ENCODE measurements at regions not wholly inside any gene's neighbourhood (a gene's known extent, or its start where the extent isn't known, plus 50 kb on each side); places are given as distances from the start of the nearest gene placed in this dataset.

DNA sequence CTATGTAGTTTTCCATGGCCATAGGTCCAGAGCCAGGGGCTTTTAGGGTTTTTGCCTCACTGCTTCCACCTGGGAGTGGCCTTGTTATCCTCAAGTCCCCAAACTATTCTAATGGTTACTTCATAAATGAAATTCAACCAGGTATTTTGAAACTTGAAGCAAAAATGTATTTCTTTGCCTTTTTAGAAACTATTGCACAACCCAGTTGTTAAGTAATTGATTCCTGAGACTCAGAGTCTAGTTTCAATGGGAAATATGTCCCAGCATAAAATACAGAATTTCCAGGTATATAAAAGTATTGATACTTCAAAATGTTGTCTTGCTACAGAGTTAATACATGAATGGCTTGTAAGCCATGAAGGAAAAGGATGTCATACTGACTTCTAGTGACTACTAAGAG, 456.2 kb upstream of the DAB2 start:
- Histone ChIP-seq H3K9ac (ENCODE audit: low read depth, low read length) (no peak overlapping the region), H3K9me3 (ENCODE audit: insufficient read depth, low read depth, low read length) (no peaks in the 10 kb centered on the region), H3K4me3 (ENCODE audit: low read length) (no peak overlapping the region), H3K4me1 (ENCODE audit: insufficient read depth, low read length) (no peaks in the 10 kb centered on the region), H3K36me3 (ENCODE audit: insufficient read depth, low read length) (no peaks in the 10 kb centered on the region), H3K27ac (ENCODE audit: low read depth, low read length) (no peak overlapping the region), H3K27me3 (ENCODE audit: insufficient read depth, low read length) (no peaks in the 10 kb centered on the region)

GRCh38 chr5:39877479-39877878, 452.7 kb upstream of the DAB2 start:
- H3K4me3 ChIP-seq (ENCODE audit: low read length): no peak overlapping the region
- H3K9me3 ChIP-seq (ENCODE audit: insufficient read depth, low read depth, low read length): no peaks in the 10 kb centered on the region
- no peaks in the 10 kb centered on the region for H3K4me1 ChIP-seq (ENCODE audit: insufficient read depth, low read length)
- H3K27ac ChIP-seq (ENCODE audit: low read depth, low read length): no peak overlapping the region
- H3K9ac ChIP-seq (ENCODE audit: low read depth, low read length): no peak overlapping the region
- no peaks in the 10 kb centered on the region for H3K27me3 ChIP-seq (ENCODE audit: insufficient read depth, low read length)
- no peaks in the 10 kb centered on the region for H3K36me3 ChIP-seq (ENCODE audit: insufficient read depth, low read length)
- WGBS: 93% methylated on average over 3 of the region's 3 CpGs

DNA sequence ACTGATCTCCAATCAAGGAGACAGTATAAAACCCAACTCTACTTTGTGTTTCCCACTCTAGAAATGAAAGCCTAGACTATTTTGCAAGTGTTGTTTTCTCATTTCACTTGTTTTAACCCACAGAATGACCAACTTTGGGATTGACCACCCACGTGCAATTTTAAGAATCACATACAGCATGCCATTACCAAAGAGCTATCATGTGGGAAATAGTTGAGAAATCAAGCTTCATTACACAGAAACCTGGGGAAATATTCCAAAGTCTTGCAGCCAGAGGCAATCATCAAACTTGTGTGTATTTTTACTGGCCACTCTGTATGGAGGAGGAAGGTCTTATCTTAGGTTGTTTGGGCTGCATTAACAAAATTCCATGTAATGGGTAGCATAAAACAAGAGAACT, 451.4 kb upstream of the DAB2 start:
- Histone ChIP-seq H3K4me1 (ENCODE audit: insufficient read depth, low read length) (no peaks in the 10 kb centered on the region), H3K9me3 (ENCODE audit: insufficient read depth, low read depth, low read length) (no peaks in the 10 kb centered on the region), H3K27me3 (ENCODE audit: insufficient read depth, low read length) (no peaks in the 10 kb centered on the region), H3K4me3 (ENCODE audit: low read length) (no peak overlapping the region), H3K27ac (ENCODE audit: low read depth, low read length) (no peak overlapping the region), H3K36me3 (ENCODE audit: insufficient read depth, low read length) (no peaks in the 10 kb centered on the region), H3K9ac (ENCODE audit: low read depth, low read length) (no peak overlapping the region)
- WGBS: 86% methylated on average over 1 of the region's 1 CpG

GRCh38 chr5:39870137-39870536, 445.4 kb upstream of the DAB2 start:
- Histone ChIP-seq H3K4me3 (ENCODE audit: low read length) (no peak overlapping the region), H3K9ac (ENCODE audit: low read depth, low read length) (no peak overlapping the region)

GRCh38 chr5:39869396-39869795, 444.6 kb upstream of the DAB2 start:
- no peaks in the 10 kb centered on the region for H3K36me3 ChIP-seq (ENCODE audit: insufficient read depth, low read length)
- no peak overlapping the region for H3K27ac ChIP-seq (ENCODE audit: low read depth, low read length)
- H3K9ac ChIP-seq (ENCODE audit: low read depth, low read length): no peak overlapping the region
- peaks cover 11% of the 10 kb centered on the region; the same call in 1 of the 2 replicates for H3K9me3 ChIP-seq (ENCODE audit: insufficient read depth, low read depth, low read length)
- H3K27me3 ChIP-seq (ENCODE audit: insufficient read depth, low read length): no peaks in the 10 kb centered on the region
- WGBS: 88% methylated on average over 1 of the region's 1 CpG
- no peaks in the 10 kb centered on the region for H3K4me1 ChIP-seq (ENCODE audit: insufficient read depth, low read length)
- H3K4me3 ChIP-seq (ENCODE audit: low read length): no peak overlapping the region

More at GRCh38 chr5:39870137-39870536, 445.4 kb upstream of the DAB2 start:
- H3K4me1 ChIP-seq (ENCODE audit: insufficient read depth, low read length): no peaks in the 10 kb centered on the region
- no peaks in the 10 kb centered on the region for H3K36me3 ChIP-seq (ENCODE audit: insufficient read depth, low read length)
- H3K9me3 ChIP-seq (ENCODE audit: insufficient read depth, low read depth, low read length): peaks cover 11% of the 10 kb centered on the region; the same call in 1 of the 2 replicates
- no peak overlapping the region for H3K27ac ChIP-seq (ENCODE audit: low read depth, low read length)
- no peaks in the 10 kb centered on the region for H3K27me3 ChIP-seq (ENCODE audit: insufficient read depth, low read length)

GRCh38 chr5:39867923-39868322, 443.1 kb upstream of the DAB2 start:
- Histone ChIP-seq H3K9me3 (ENCODE audit: insufficient read depth, low read depth, low read length) (peaks cover 11% of the 10 kb centered on the region; the same call in 1 of the 2 replicates), H3K27ac (ENCODE audit: low read depth, low read length) (no peak overlapping the region), H3K27me3 (ENCODE audit: insufficient read depth, low read length) (no peaks in the 10 kb centered on the region), H3K4me1 (ENCODE audit: insufficient read depth, low read length) (no peaks in the 10 kb centered on the region), H3K4me3 (ENCODE audit: low read length) (no peak overlapping the region), H3K9ac (ENCODE audit: low read depth, low read length) (no peak overlapping the region), H3K36me3 (ENCODE audit: insufficient read depth, low read length) (no peaks in the 10 kb centered on the region)

DNA sequence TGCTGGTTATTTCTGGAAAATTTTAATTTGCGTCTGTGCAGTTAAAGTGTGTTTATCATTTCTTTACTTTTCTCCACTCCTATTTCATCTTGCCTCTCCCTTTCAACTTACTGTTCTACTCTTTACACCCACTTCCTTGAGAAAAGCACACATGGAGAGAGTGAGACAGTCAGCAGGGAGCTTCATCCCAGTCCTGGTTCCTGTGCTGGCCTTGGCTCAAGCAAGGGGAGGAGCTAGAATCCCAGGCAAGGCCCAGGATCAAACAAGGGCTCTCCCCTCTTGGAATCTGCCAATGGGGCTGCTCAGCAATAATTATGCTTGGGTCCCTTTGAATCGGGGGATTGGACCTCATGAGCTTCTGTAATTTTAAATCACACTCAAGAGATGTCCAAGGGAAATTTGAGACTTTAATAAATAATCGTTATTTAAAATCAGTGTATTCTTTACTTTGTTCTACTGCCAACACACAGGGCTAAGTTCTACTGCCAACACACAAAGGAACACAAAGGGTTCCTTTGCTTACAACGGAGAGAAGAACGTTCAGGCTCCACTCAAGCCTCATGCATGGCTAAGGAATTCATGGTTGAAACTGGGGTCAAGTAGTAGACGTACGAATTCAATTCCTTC, 439.3 kb upstream of the DAB2 start:
- H3K36me3 ChIP-seq (ENCODE audit: insufficient read depth, low read length): no peaks in the 10 kb centered on the region
- no peak overlapping the region for H3K4me3 ChIP-seq (ENCODE audit: low read length)
- H3K27me3 ChIP-seq (ENCODE audit: insufficient read depth, low read length): no peaks in the 10 kb centered on the region
- 93% methylated on average over 6 of the region's 7 CpGs for WGBS
- H3K27ac ChIP-seq (ENCODE audit: low read depth, low read length): no peak overlapping the region
- H3K9ac ChIP-seq (ENCODE audit: low read depth, low read length): no peak overlapping the region
- no peaks in the 10 kb centered on the region for H3K4me1 ChIP-seq (ENCODE audit: insufficient read depth, low read length)
- H3K9me3 ChIP-seq (ENCODE audit: insufficient read depth, low read depth, low read length): no peaks in the 10 kb centered on the region

- H3K9ac ChIP-seq (ENCODE audit: low read depth, low read length): no peak overlapping the region
- WGBS: 100% methylated on average over 2 of the region's 3 CpGs
Observed at GRCh38 chr5:39857041-39857440, 432.3 kb upstream of the DAB2 start.

GRCh38 chr5:39854771-39855410, 430.1 kb upstream of the DAB2 start:
- Histone ChIP-seq H3K36me3 (ENCODE audit: insufficient read depth, low read length) (no peaks in the 10 kb centered on the region), H3K9ac (ENCODE audit: low read depth, low read length) (no peak overlapping the region), H3K9me3 (ENCODE audit: insufficient read depth, low read depth, low read length) (no peaks in the 10 kb centered on the region), H3K27me3 (ENCODE audit: insufficient read depth, low read length) (no peaks in the 10 kb centered on the region), H3K4me3 (ENCODE audit: low read length) (no peak overlapping the region), H3K4me1 (ENCODE audit: insufficient read depth, low read length) (no peaks in the 10 kb centered on the region), H3K27ac (ENCODE audit: low read depth, low read length) (no peak overlapping the region)
- 100% methylated on average over 1 of the region's 2 CpGs for WGBS

More at GRCh38 chr5:39857041-39857440, 432.3 kb upstream of the DAB2 start:
- Histone ChIP-seq H3K4me1 (ENCODE audit: insufficient read depth, low read length) (no peaks in the 10 kb centered on the region), H3K4me3 (ENCODE audit: low read length) (no peak overlapping the region), H3K36me3 (ENCODE audit: insufficient read depth, low read length) (no peaks in the 10 kb centered on the region), H3K27ac (ENCODE audit: low read depth, low read length) (no peak overlapping the region), H3K9me3 (ENCODE audit: insufficient read depth, low read depth, low read length) (no peaks in the 10 kb centered on the region), H3K27me3 (ENCODE audit: insufficient read depth, low read length) (no peaks in the 10 kb centered on the region)

DNA sequence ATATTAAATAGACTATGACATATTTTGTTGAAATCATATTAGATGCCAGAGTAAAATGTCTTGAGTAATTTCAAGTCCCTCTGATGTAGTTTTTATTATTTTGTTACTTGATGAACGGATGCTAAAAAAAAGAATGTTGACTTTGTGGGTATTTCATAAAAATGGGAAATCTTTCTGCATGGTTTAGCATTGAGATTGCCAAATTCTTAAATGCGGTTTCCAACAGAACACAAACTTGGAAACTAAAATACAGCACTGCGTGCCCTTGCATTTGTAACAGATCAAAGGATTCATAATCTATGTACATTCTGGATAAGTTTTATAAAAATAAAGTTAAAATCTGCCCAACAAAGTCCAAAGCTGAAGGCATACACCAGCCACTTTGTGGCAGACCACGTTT, 425.5 kb upstream of the DAB2 start:
- Histone ChIP-seq H3K27me3 (ENCODE audit: insufficient read depth, low read length) (no peaks in the 10 kb centered on the region), H3K9ac (ENCODE audit: low read depth, low read length) (no peak overlapping the region), H3K36me3 (ENCODE audit: insufficient read depth, low read length) (no peaks in the 10 kb centered on the region), H3K9me3 (ENCODE audit: insufficient read depth, low read depth, low read length) (no peaks in the 10 kb centered on the region), H3K4me3 (ENCODE audit: low read length) (no peak overlapping the region), H3K27ac (ENCODE audit: low read depth, low read length) (no peak overlapping the region), H3K4me1 (ENCODE audit: insufficient read depth, low read length) (no peaks in the 10 kb centered on the region)
- WGBS: 93% methylated on average over 3 of the region's 4 CpGs

GRCh38 chr5:39846144-39846543, 421.4 kb upstream of the DAB2 start:
- no peaks in the 10 kb centered on the region for H3K9me3 ChIP-seq (ENCODE audit: insufficient read depth, low read depth, low read length)
- H3K4me3 ChIP-seq (ENCODE audit: low read length): no peak overlapping the region
- H3K4me1 ChIP-seq (ENCODE audit: insufficient read depth, low read length): no peaks in the 10 kb centered on the region
- H3K27me3 ChIP-seq (ENCODE audit: insufficient read depth, low read length): no peaks in the 10 kb centered on the region
- no peak overlapping the region for H3K27ac ChIP-seq (ENCODE audit: low read depth, low read length)
- H3K36me3 ChIP-seq (ENCODE audit: insufficient read depth, low read length): no peaks in the 10 kb centered on the region
- no peak overlapping the region for H3K9ac ChIP-seq (ENCODE audit: low read depth, low read length)

DNA sequence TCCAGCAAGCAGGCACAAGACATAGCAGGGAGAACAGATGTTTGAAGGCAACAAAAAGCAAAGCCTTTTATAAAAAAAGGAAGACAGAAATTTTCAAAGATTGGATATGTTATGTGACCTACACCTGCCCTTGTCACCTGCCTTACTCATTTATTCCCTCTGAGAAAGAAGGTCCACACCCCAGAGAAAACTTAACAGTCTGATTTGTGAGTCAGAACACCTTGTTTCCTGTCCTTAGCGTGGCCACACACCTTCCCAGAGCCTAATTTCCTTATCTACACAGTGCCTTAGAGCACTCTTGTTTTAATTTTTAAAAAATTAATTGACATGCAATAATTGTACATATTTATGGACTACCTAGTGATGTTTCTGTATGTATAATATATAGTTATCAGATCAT, 419.0 kb upstream of the DAB2 start:
- H3K9me3 ChIP-seq (ENCODE audit: insufficient read depth, low read depth, low read length): peaks cover 6% of the 10 kb centered on the region; the same call in 1 of the 2 replicates
- no peak overlapping the region for H3K9ac ChIP-seq (ENCODE audit: low read depth, low read length)
- no peaks in the 10 kb centered on the region for H3K27me3 ChIP-seq (ENCODE audit: insufficient read depth, low read length)
- 83% methylated on average over 1 of the region's 1 CpG for WGBS
- H3K4me3 ChIP-seq (ENCODE audit: low read length): no peak overlapping the region
- H3K27ac ChIP-seq (ENCODE audit: low read depth, low read length): no peak overlapping the region
- H3K4me1 ChIP-seq (ENCODE audit: insufficient read depth, low read length): no peaks in the 10 kb centered on the region
- no peaks in the 10 kb centered on the region for H3K36me3 ChIP-seq (ENCODE audit: insufficient read depth, low read length)
